CD4-positive, alpha-beta T cell (primary cell): ENCODE measurements at regions not wholly inside any gene's neighbourhood (a gene's known extent, or its start where the extent isn't known, plus 50 kb on each side); places are given as distances from the start of the nearest gene placed in this dataset.
"Not testable (repeated sequence)": the region's sequence is repeated elsewhere in the genome, so short reads cannot be mapped to it uniquely, and the experiment has no call there.

Experiments used
- ATAC-seq: fragments of 200-7000 bp; cut with Tn5 transposase; one replicate; pipeline ENCODE4 v1.10.0; 2022; ENCODE audit warnings: mild to moderate bottlenecking; ENCODE audit not compliant: poor library complexity
- CTCF ChIA-PET: fragments of 350-600 bp; sonication (Branson Sonifier 250); formaldehyde crosslinking; loops from one replicate; lab custom pipeline; 2021; ENCODE audit warnings: antibody characterized with exemption, inconsistent platforms; lab: Charles Lee
- POLR2A ChIA-PET: fragments of 350-600 bp; sonication (Branson Sonifier 250); formaldehyde crosslinking; loops from one replicate; lab custom pipeline; 2021; ENCODE audit warnings: antibody characterized with exemption, inconsistent platforms; lab: Charles Lee
- DNase-seq, 14 experiments: peaks; one replicate each; pipeline ENCODE4 v3.0.0-alpha.2; 2013 to 2020; ENCODE audit warnings: mixed read lengths in 2 of 14
- H3K27ac ChIP-seq, 2 donors: one replicate each; pipeline versions ENCODE4 v1.5.1 to v1.7.0; 2013; ENCODE audit warnings: low read length in 2 of 2, low read depth in 1 of 2, mild to moderate bottlenecking in 1 of 2
- H3K27me3 ChIP-seq, 2 experiments: 1 replicate in 1 of 2; 2 replicates in 1 of 2; pipeline versions ENCODE4 v1.6.1 to v1.7.0; 2013; ENCODE audit warnings: low read length in 2 of 2, control low read depth in 1 of 2, mild to moderate bottlenecking in 1 of 2, moderate library complexity in 1 of 2; ENCODE audit not compliant: insufficient read depth in 2 of 2, control insufficient read depth in 1 of 2
- H3K36me3 ChIP-seq: one replicate; pipeline ENCODE4 v1.6.1; 2013; ENCODE audit warnings: low read length, control low read depth; ENCODE audit not compliant: insufficient read depth
- H3K4me1 ChIP-seq: one replicate; pipeline ENCODE4 v1.6.1; 2013; ENCODE audit warnings: low read length, control low read depth; ENCODE audit not compliant: insufficient read depth
- H3K4me3 ChIP-seq: one replicate; pipeline ENCODE4 v1.5.1; 2013; ENCODE audit warnings: mild to moderate bottlenecking, low read length, moderate library complexity
- H3K9me3 ChIP-seq, 2 experiments: 1 replicate in 1 of 2; 2 replicates in 1 of 2; pipeline versions ENCODE4 v1.6.1 to v1.7.0; 2013; ENCODE audit warnings: low read length in 2 of 2, mild to moderate bottlenecking in 2 of 2, control low read depth in 1 of 2, moderate library complexity in 1 of 2; ENCODE audit not compliant: control insufficient read depth in 1 of 2, insufficient read depth in 1 of 2
- H3K27ac Mint-ChIP-seq: one replicate; pipeline ENCODE4 v1.8.0; 2020; ENCODE audit warnings: mixed read lengths
- H3K27me3 Mint-ChIP-seq: one replicate; pipeline ENCODE4 v1.8.0; 2021; ENCODE audit warnings: mixed read lengths
- H3K36me3 Mint-ChIP-seq: one replicate; pipeline ENCODE4 v1.8.0; 2021; ENCODE audit warnings: low read depth, mixed read lengths
- H3K4me1 Mint-ChIP-seq: one replicate; pipeline ENCODE4 v1.8.0; 2021; ENCODE audit warnings: low read depth, mixed read lengths
- H3K4me3 Mint-ChIP-seq: one replicate; pipeline ENCODE4 v1.8.0; 2020; ENCODE audit warnings: mild to moderate bottlenecking, mixed read lengths
- H3K9me3 Mint-ChIP-seq: one replicate; pipeline ENCODE4 v1.8.0; 2020; ENCODE audit warnings: mixed read lengths
- intact Hi-C, 2 experiments: fragments of 100-400 bp; cut with DNase I in 1 of 2; cut with micrococcal nuclease in 1 of 2; formaldehyde crosslinking; loops; one replicate each; pipeline versions ENCODE4 v1.15.1 to v1.9.0; 2023 to 2025; cut with DNase I, micrococcal nuclease
- TF ChIP-seq, protein P1 (sequence below): fragments of 200-600 bp; IDR thresholded peaks from one replicate; pipeline ENCODE4 v1.8.0; 2022; ENCODE audit warnings: antibody characterized with exemption, mild to moderate bottlenecking

DNA sequence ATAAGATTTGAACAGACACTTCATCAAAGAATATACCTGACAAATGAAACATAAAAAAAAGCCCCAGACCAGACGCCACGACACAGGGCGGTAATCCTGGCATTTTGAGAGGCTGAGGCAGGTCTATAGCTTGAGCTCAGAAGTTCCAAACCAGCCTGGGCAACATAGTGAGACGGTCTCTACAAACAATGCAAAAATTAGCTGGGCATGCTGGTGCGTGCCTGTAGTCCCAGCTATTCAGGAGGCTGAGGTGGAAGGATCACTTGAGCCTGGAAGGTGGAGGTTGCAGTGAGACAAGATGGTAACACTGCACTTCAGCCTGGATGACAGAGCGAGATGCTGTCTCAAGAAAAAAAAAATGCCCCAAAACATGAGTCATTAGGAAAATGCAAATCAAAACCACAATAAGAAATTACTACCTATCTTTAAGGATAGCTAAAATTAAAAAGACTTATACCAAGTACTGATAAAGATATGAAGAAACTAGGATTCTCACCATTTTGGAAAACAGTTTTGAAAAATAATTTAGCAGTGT is 91.7 kb upstream of the GRAMD1B start:
- H3K36me3 ChIP-seq, result no peaks in the 10 kb centered on the region
- no peak overlapping the region for H3K4me3 ChIP-seq
- no peak overlapping the region for H3K4me3 Mint-ChIP-seq
- H3K9me3 Mint-ChIP-seq, result peaks cover 6% of the 10 kb centered on the region
- TF ChIP-seq, protein P1, sequence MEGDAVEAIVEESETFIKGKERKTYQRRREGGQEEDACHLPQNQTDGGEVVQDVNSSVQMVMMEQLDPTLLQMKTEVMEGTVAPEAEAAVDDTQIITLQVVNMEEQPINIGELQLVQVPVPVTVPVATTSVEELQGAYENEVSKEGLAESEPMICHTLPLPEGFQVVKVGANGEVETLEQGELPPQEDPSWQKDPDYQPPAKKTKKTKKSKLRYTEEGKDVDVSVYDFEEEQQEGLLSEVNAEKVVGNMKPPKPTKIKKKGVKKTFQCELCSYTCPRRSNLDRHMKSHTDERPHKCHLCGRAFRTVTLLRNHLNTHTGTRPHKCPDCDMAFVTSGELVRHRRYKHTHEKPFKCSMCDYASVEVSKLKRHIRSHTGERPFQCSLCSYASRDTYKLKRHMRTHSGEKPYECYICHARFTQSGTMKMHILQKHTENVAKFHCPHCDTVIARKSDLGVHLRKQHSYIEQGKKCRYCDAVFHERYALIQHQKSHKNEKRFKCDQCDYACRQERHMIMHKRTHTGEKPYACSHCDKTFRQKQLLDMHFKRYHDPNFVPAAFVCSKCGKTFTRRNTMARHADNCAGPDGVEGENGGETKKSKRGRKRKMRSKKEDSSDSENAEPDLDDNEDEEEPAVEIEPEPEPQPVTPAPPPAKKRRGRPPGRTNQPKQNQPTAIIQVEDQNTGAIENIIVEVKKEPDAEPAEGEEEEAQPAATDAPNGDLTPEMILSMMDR, result no peak
- POLR2A ChIA-PET, result no interaction called here
- no peaks in the 10 kb centered on the region for H3K9me3 ChIP-seq
- H3K4me1 Mint-ChIP-seq, result no peaks in the 10 kb centered on the region
- ATAC-seq (no peak), DNase-seq (no peak)
- no peaks in the 10 kb centered on the region for H3K27me3 ChIP-seq
- H3K27me3 Mint-ChIP-seq, result no peaks in the 10 kb centered on the region
- intact Hi-C loops, result no loop called here
- no peak overlapping the region for H3K27ac ChIP-seq
- no peaks in the 10 kb centered on the region for H3K36me3 Mint-ChIP-seq
- CTCF ChIA-PET, result interaction anchor here (0.5 to 0.8 kb wide), 2 partner anchors 20 to 69 kb away, joined by 3 to 4 read pairs; no protein-coding TSS in a partner anchor
- no peaks in the 10 kb centered on the region for H3K4me1 ChIP-seq
- no peak overlapping the region for H3K27ac Mint-ChIP-seq

DNA sequence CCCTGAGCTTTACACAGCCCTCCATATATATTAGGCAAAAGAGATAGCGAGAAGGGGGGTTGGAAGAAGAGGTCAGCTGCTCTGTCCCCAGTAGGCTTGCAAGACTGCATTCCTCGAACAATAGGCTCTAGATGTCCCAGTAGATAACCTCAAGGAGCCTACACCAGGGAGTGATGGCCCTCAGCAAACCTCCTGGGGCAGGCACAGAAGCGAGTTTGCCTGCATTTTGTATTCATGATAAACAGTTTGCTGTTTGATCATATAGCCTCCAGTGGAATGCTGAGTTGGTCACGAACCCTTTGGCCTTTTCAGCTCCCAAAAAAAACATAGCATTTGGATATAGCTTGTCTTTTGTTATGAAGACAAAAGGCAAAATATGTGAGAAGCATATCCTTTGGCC is 95.1 kb upstream of the GRAMD1B start:
- TF ChIP-seq, protein P1, result no peak
- H3K9me3 Mint-ChIP-seq, result peaks cover 3% of the 10 kb centered on the region
- H3K27me3 Mint-ChIP-seq, result no peaks in the 10 kb centered on the region
- no peak overlapping the region for H3K4me3 Mint-ChIP-seq
- ATAC-seq (no peak), DNase-seq (no peak)
- POLR2A ChIA-PET, result no interaction called here
- intact Hi-C loops, result no loop called here
- H3K4me3 ChIP-seq, result no peak overlapping the region
- H3K36me3 Mint-ChIP-seq, result no peaks in the 10 kb centered on the region
- H3K27me3 ChIP-seq, result no peaks in the 10 kb centered on the region
- no peak overlapping the region for H3K27ac Mint-ChIP-seq
- H3K9me3 ChIP-seq, result no peaks in the 10 kb centered on the region
- CTCF ChIA-PET, result no interaction called here
- H3K27ac ChIP-seq, result no peak overlapping the region
- H3K4me1 ChIP-seq, result no peaks in the 10 kb centered on the region
- H3K36me3 ChIP-seq, result no peaks in the 10 kb centered on the region
- H3K4me1 Mint-ChIP-seq, result no peaks in the 10 kb centered on the region

DNA sequence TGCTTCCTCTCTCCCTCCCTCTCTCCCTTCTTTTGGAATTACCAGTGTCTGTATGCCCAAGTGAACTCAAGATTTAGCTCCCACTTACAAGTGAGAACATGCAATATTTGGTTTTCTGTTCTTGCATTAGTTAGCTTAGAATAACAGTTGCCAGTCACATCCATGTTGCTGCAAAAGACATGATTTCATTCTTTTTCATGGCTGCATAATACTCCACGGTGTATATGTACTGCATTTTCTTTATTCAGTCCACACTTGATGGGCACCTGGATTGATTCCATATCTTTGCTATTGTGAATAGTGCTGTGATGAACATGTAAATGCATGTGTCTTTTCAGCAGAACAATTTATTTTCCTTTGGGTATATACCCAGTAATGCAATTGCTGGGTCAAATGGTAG is 97.5 kb upstream of the GRAMD1B start:
- H3K4me3 Mint-ChIP-seq, ATAC-seq, H3K27ac ChIP-seq, H3K27me3 ChIP-seq, CTCF ChIA-PET, H3K36me3 ChIP-seq, intact Hi-C loops, H3K9me3 Mint-ChIP-seq, H3K4me1 Mint-ChIP-seq, H3K4me3 ChIP-seq, H3K27me3 Mint-ChIP-seq, H3K9me3 ChIP-seq, POLR2A ChIA-PET, H3K36me3 Mint-ChIP-seq, H3K4me1 ChIP-seq, H3K27ac Mint-ChIP-seq, DNase-seq: not testable (repeated sequence)

- Mint-ChIP-seq H3K27me3 (no peaks in the 10 kb centered on the region), H3K4me3 (no peak overlapping the region), H3K36me3 (no peaks in the 10 kb centered on the region), H3K27ac (no peak overlapping the region), H3K9me3 (no peaks in the 10 kb centered on the region), H3K4me1 (no peaks in the 10 kb centered on the region)
- no peaks in the 10 kb centered on the region for H3K36me3 ChIP-seq
- ChIA-PET CTCF (interaction anchor here (1.6 kb wide), 1 partner anchor 14 kb away, joined by 3 read pairs; no protein-coding TSS in a partner anchor), POLR2A (no interaction called here)
- H3K27me3 ChIP-seq, result no peaks in the 10 kb centered on the region
- H3K27ac ChIP-seq, result no peak overlapping the region
- no peak overlapping the region for H3K4me3 ChIP-seq
- TF ChIP-seq, protein P1, result no peak
- no peaks in the 10 kb centered on the region for H3K9me3 ChIP-seq
- ATAC-seq (no peak), DNase-seq (no peak)
- H3K4me1 ChIP-seq, result no peaks in the 10 kb centered on the region
- intact Hi-C loops, result no loop called here
These were observed 99.1 kb upstream of the GRAMD1B start for GRCh38 chr11:123330948-123331347.
